GM12878 (cell line): ENCODE measurements at regions not wholly inside any gene's neighbourhood (a gene's known extent, or its start where the extent isn't known, plus 50 kb on each side); places are given as distances from the start of the nearest gene placed in this dataset.
"Not testable (repeated sequence)": the region's sequence is repeated elsewhere in the genome, so short reads cannot be mapped to it uniquely, and the experiment has no call there.

ENCODE experiments used
- EP300 ChIP-seq, 2 experiments: fragments of 150-350 bp in 1 of 2; IDR thresholded peaks; 2 replicates each; pipeline ENCODE4 v1.6.1; 2011 to 2012; ENCODE audit warnings: low read depth in 2 of 2, low read length in 2 of 2, borderline replicate concordance in 1 of 2, improper control_type of control experiment in 1 of 2, inconsistent platforms in 1 of 2; ENCODE audit not compliant: control insufficient read depth in 1 of 2
- EZH2 ChIP-seq: IDR thresholded peaks from 2 replicates; pipeline ENCODE4 v1.6.1; 2012; ENCODE audit warnings: low read depth, mild to moderate bottlenecking, control low read depth, inconsistent platforms, low read length, borderline replicate concordance; ENCODE audit not compliant: control insufficient read depth
- JUNB ChIP-seq: IDR thresholded peaks from 2 replicates; pipeline ENCODE4 v1.6.1; 2016; ENCODE audit warnings: antibody characterized with exemption, mild to moderate bottlenecking
- MEF2A ChIP-seq: IDR thresholded peaks from 2 replicates; pipeline ENCODE4 v1.6.1; 2011; ENCODE audit warnings: low read depth, mild to moderate bottlenecking, low read length, moderate library complexity; ENCODE audit not compliant: insufficient read depth
- TF ChIP-seq, protein P1 (sequence below), 3 experiments: IDR thresholded peaks in 2 of 3; conservative IDR thresholded peaks in 1 of 3; 2 replicates each; pipeline ENCODE4 v1.5.1; 2011; ENCODE audit warnings: low read depth in 3 of 3, low read length in 3 of 3, mild to moderate bottlenecking in 3 of 3, control low read depth in 2 of 3, moderate library complexity in 2 of 3, inconsistent platforms in 1 of 3, mixed read lengths in 1 of 3; ENCODE audit not compliant: control insufficient read depth in 2 of 3, insufficient read depth in 1 of 3; ENCODE audit errors: extremely low read depth in 1 of 3
- TF ChIP-seq, protein P2 (sequence below): fragments of 450-650 bp; formaldehyde crosslinking; IDR thresholded peaks from 2 replicates; pipeline ENCODE4 v1.4.0; 2020; ENCODE audit warnings: mild to moderate bottlenecking, moderate library complexity

DNA sequence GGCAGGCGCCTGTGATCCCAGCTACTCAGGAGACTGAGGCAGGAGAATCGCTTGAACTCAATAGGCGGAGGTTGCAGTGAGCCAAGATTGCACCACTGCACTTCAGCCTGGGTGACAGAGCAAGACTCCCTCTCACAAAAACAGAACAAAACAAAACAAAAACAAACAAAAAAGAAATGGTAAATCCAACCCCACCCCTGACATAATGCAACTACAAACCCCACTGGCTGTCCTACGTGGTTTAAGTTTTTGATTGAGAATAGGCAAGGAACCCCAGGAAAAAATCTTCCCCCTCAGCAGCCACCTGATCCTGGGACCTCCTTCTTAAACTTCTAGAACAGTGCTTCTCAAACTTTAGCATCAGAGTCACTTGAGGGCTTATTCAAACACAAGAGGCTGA lies 123.1 kb downstream of the TRIM27 start:
- TF ChIP-seq, protein P1, sequence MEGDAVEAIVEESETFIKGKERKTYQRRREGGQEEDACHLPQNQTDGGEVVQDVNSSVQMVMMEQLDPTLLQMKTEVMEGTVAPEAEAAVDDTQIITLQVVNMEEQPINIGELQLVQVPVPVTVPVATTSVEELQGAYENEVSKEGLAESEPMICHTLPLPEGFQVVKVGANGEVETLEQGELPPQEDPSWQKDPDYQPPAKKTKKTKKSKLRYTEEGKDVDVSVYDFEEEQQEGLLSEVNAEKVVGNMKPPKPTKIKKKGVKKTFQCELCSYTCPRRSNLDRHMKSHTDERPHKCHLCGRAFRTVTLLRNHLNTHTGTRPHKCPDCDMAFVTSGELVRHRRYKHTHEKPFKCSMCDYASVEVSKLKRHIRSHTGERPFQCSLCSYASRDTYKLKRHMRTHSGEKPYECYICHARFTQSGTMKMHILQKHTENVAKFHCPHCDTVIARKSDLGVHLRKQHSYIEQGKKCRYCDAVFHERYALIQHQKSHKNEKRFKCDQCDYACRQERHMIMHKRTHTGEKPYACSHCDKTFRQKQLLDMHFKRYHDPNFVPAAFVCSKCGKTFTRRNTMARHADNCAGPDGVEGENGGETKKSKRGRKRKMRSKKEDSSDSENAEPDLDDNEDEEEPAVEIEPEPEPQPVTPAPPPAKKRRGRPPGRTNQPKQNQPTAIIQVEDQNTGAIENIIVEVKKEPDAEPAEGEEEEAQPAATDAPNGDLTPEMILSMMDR (IDR thresholded peaks at IDR 0.05 in 2 of 3, conservative IDR thresholded peaks at IDR 0.05 in 1 of 3; ENCODE audit: control insufficient read depth in 2 of 3, extremely low read depth in 1 of 3, insufficient read depth in 1 of 3, low read depth in 3 of 3, low read length in 3 of 3), result not testable (repeated sequence)
- TF ChIP-seq, protein P2, sequence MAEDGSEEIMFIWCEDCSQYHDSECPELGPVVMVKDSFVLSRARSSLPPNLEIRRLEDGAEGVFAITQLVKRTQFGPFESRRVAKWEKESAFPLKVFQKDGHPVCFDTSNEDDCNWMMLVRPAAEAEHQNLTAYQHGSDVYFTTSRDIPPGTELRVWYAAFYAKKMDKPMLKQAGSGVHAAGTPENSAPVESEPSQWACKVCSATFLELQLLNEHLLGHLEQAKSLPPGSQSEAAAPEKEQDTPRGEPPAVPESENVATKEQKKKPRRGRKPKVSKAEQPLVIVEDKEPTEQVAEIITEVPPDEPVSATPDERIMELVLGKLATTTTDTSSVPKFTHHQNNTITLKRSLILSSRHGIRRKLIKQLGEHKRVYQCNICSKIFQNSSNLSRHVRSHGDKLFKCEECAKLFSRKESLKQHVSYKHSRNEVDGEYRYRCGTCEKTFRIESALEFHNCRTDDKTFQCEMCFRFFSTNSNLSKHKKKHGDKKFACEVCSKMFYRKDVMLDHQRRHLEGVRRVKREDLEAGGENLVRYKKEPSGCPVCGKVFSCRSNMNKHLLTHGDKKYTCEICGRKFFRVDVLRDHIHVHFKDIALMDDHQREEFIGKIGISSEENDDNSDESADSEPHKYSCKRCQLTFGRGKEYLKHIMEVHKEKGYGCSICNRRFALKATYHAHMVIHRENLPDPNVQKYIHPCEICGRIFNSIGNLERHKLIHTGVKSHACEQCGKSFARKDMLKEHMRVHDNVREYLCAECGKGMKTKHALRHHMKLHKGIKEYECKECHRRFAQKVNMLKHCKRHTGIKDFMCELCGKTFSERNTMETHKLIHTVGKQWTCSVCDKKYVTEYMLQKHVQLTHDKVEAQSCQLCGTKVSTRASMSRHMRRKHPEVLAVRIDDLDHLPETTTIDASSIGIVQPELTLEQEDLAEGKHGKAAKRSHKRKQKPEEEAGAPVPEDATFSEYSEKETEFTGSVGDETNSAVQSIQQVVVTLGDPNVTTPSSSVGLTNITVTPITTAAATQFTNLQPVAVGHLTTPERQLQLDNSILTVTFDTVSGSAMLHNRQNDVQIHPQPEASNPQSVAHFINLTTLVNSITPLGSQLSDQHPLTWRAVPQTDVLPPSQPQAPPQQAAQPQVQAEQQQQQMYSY (CRISPR knock-in tag), result not testable (repeated sequence)
- TF ChIP-seq EP300 (IDR thresholded peaks at IDR 0.05; ENCODE audit: borderline replicate concordance in 1 of 2, control insufficient read depth in 1 of 2, low read depth in 2 of 2, low read length in 2 of 2); EZH2; JUNB; MEF2A: not testable (repeated sequence)
